DND-41 (cell line): ENCODE measurements at regions not wholly inside any gene's neighbourhood (a gene's known extent, or its start where the extent isn't known, plus 50 kb on each side); places are given as distances from the start of the nearest gene placed in this dataset.
"Not testable (repeated sequence)": the region's sequence is repeated elsewhere in the genome, so short reads cannot be mapped to it uniquely, and the experiment has no call there.

Experiments used
- ATAC-seq: fragments of 200-7000 bp; cut with Tn5 transposase; 3 replicates; pipeline ENCODE4 v1.9.1; 2021; ENCODE audit warnings: low read depth; ENCODE audit not compliant: insufficient read depth
- DNase-seq: peaks from one replicate; pipeline ENCODE4 v3.0.0-alpha.2; 2020
- H2AFZ ChIP-seq: 2 replicates; pipeline ENCODE4 v1.6.0; 2012; ENCODE audit warnings: low read depth, low read length
- H3K27ac ChIP-seq: 2 replicates; pipeline ENCODE4 v1.5.1; 2012; ENCODE audit warnings: low read length, inconsistent platforms
- H3K27me3 ChIP-seq: fragments of 200-600 bp; sonication (generic); 2 replicates; pipeline ENCODE4 v1.6.0; 2012; ENCODE audit warnings: low read length, mild to moderate bottlenecking, inconsistent platforms; ENCODE audit not compliant: insufficient read depth, poor library complexity
- H3K36me3 ChIP-seq: 2 replicates; pipeline ENCODE4 v1.5.1; 2012; ENCODE audit warnings: low read length, inconsistent platforms; ENCODE audit not compliant: insufficient read depth
- H3K4me1 ChIP-seq: 2 replicates; pipeline ENCODE4 v1.5.1; 2012; ENCODE audit warnings: mild to moderate bottlenecking, low read length; ENCODE audit not compliant: insufficient read depth
- H3K4me2 ChIP-seq: 2 replicates; pipeline ENCODE4 v1.6.0; 2012; ENCODE audit warnings: mild to moderate bottlenecking, moderate library complexity, low read length, inconsistent platforms; ENCODE audit not compliant: insufficient read depth
- H3K4me3 ChIP-seq, 2 experiments: fragments of 200-600 bp in 1 of 2; shearing (Covaris generic) in 1 of 2; 2 replicates each; pipeline ENCODE4 v1.5.1; 2012 to 2016; ENCODE audit warnings: inconsistent platforms in 2 of 2, low read length in 2 of 2, mild to moderate bottlenecking in 2 of 2, low read depth in 1 of 2, moderate library complexity in 1 of 2
- H3K79me2 ChIP-seq: 2 replicates; pipeline ENCODE4 v1.6.0; 2012; ENCODE audit warnings: low read length, inconsistent platforms; ENCODE audit not compliant: insufficient read depth
- H3K9ac ChIP-seq: 2 replicates; pipeline ENCODE4 v1.6.0; 2012; ENCODE audit warnings: low read depth, mild to moderate bottlenecking, inconsistent platforms, low read length, moderate library complexity
- H3K9me3 ChIP-seq: 2 replicates; pipeline ENCODE4 v1.5.1; 2012; ENCODE audit warnings: low read length, moderate library complexity, mild to moderate bottlenecking, inconsistent platforms; ENCODE audit not compliant: insufficient read depth, severe bottlenecking
- H4K20me1 ChIP-seq: 2 replicates; pipeline ENCODE4 v1.6.0; 2012; ENCODE audit warnings: low read length; ENCODE audit not compliant: insufficient read depth
- EZH2 ChIP-seq: IDR thresholded peaks from 3 replicates; pipeline ENCODE4 v1.6.1; 2012; ENCODE audit warnings: borderline replicate concordance, low read depth, mild to moderate bottlenecking, moderate library complexity, low read length, inconsistent platforms; ENCODE audit not compliant: severe bottlenecking
- TF ChIP-seq, protein P1 (sequence below): IDR thresholded peaks from 2 replicates; pipeline ENCODE4 v1.5.1; 2012; ENCODE audit warnings: borderline replicate concordance, low read length, moderate library complexity, mild to moderate bottlenecking; ENCODE audit not compliant: poor library complexity, severe bottlenecking; ENCODE audit errors: extremely low read depth

DNA sequence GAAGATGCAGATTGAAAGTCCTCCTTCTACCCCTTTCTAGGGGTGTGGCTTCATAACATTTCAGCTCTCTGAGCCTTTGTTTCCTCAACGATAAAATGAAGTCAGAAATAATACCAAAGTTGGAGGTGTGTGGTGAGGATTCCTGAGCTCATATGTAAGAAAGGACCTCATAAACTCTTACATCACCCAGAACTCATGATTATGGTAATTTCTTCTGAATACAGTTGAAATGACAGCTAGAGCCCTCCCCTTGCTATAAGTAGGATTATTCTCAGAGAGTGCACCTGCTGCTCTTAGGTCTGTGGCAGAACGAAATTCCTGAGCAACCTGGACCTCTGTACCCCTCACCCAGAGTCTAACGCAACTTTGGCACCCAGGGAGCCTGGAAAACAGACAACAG, 291.4 kb upstream of the KLF4 start:
- no peak overlapping the region for H3K4me2 ChIP-seq
- H3K79me2 ChIP-seq: no peaks in the 10 kb centered on the region
- H3K27me3 ChIP-seq: no peaks in the 10 kb centered on the region
- H3K4me1 ChIP-seq: no peaks in the 10 kb centered on the region
- no peaks in the 10 kb centered on the region for H3K9me3 ChIP-seq
- no peak overlapping the region for H3K4me3 ChIP-seq
- no peak for DNase-seq
- no peak overlapping the region for H2AFZ ChIP-seq
- no peaks in the 10 kb centered on the region for H3K36me3 ChIP-seq
- no peaks in the 10 kb centered on the region for H4K20me1 ChIP-seq
- no peak overlapping the region for H3K9ac ChIP-seq
- H3K27ac ChIP-seq: no peak overlapping the region
- ATAC-seq: no peak
- TF ChIP-seq, protein P1, sequence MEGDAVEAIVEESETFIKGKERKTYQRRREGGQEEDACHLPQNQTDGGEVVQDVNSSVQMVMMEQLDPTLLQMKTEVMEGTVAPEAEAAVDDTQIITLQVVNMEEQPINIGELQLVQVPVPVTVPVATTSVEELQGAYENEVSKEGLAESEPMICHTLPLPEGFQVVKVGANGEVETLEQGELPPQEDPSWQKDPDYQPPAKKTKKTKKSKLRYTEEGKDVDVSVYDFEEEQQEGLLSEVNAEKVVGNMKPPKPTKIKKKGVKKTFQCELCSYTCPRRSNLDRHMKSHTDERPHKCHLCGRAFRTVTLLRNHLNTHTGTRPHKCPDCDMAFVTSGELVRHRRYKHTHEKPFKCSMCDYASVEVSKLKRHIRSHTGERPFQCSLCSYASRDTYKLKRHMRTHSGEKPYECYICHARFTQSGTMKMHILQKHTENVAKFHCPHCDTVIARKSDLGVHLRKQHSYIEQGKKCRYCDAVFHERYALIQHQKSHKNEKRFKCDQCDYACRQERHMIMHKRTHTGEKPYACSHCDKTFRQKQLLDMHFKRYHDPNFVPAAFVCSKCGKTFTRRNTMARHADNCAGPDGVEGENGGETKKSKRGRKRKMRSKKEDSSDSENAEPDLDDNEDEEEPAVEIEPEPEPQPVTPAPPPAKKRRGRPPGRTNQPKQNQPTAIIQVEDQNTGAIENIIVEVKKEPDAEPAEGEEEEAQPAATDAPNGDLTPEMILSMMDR: no peak
- TF ChIP-seq EZH2: no peak

DNA sequence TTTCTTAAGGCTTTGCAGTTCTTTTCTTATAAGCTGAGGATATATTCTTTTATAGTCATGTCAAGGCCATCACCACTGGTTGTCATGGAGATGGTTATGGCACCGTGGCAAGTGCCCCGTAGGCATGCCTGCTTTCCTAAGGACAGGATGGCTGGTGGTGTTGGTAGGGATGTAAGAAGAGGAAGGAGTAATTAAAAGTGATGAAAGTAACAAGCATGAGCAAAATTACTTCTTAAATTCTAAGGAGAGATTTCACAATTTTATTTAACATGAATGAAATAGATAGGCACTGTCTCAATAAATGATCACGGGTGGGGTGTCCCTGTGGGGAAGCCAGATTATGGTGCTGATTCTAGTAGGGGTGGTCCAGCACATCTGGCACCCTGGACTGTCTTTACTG, 290.2 kb upstream of the KLF4 start:
- DNase-seq: no peak
- H3K9ac ChIP-seq: no peak overlapping the region
- TF ChIP-seq, protein P1: no peak
- no peak for TF ChIP-seq EZH2
- no peaks in the 10 kb centered on the region for H3K36me3 ChIP-seq
- H3K4me2 ChIP-seq: no peak overlapping the region
- no peak overlapping the region for H3K4me3 ChIP-seq
- H3K27ac ChIP-seq: no peak overlapping the region
- no peaks in the 10 kb centered on the region for H3K9me3 ChIP-seq
- H4K20me1 ChIP-seq: no peaks in the 10 kb centered on the region
- no peak overlapping the region for H2AFZ ChIP-seq
- no peak for ATAC-seq
- no peaks in the 10 kb centered on the region for H3K79me2 ChIP-seq
- no peaks in the 10 kb centered on the region for H3K4me1 ChIP-seq
- no peaks in the 10 kb centered on the region for H3K27me3 ChIP-seq

DNA sequence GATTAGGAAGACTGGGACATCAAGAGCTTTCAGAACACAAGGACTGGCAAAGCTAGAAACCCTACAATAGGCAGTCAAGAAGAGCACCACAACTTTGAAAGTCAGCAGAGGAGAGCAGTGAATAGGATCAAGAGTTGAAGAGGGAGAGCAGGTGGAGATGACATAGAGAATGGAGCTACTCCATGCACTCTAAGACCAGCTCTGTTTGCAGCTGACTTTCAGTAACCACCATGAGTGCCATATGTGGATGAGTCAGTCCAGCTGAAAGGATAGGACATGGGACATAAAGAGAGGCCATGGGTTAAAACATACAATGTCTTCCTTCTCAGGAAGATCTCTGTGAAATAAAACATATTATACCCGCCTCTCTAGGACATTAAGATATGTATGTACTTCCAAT, 289.1 kb upstream of the KLF4 start:
- no peak overlapping the region for H2AFZ ChIP-seq
- ATAC-seq (no peak), DNase-seq (no peak)
- H3K4me2 ChIP-seq: no peak overlapping the region
- H3K9ac ChIP-seq: no peak overlapping the region
- no peak overlapping the region for H3K4me3 ChIP-seq
- no peaks in the 10 kb centered on the region for H3K36me3 ChIP-seq
- H3K27me3 ChIP-seq: no peaks in the 10 kb centered on the region
- no peaks in the 10 kb centered on the region for H3K9me3 ChIP-seq
- no peak overlapping the region for H3K27ac ChIP-seq
- H4K20me1 ChIP-seq: no peaks in the 10 kb centered on the region
- no peaks in the 10 kb centered on the region for H3K4me1 ChIP-seq
- H3K79me2 ChIP-seq: no peaks in the 10 kb centered on the region
- TF ChIP-seq, protein P1: no peak
- no peak for TF ChIP-seq EZH2

GRCh38 chr9:107774099-107774498, 284.5 kb upstream of the KLF4 start:
- not testable (repeated sequence) for H3K4me3 ChIP-seq, H2AFZ ChIP-seq, H3K27me3 ChIP-seq, H3K9me3 ChIP-seq, H3K79me2 ChIP-seq, H4K20me1 ChIP-seq, H3K4me1 ChIP-seq, H3K36me3 ChIP-seq, H3K4me2 ChIP-seq, H3K27ac ChIP-seq, DNase-seq, ATAC-seq, H3K9ac ChIP-seq
